ENCODE measurements at regions not wholly inside any gene's neighbourhood (a gene's known extent, or its start where the extent isn't known, plus 50 kb on each side); places are given as distances from the start of the nearest gene placed in this dataset.

- TF ChIP-seq CTCF (IDR thresholded peaks at IDR 0.05; ENCODE audit: extremely low read depth, insufficient read depth, missing control alignments), result no peak
- in situ Hi-C loops (cut with MboI; ENCODE audit: low pct_unique_long_range_greater_than_20kb, low sequenced_read_pairs, unreplicated experiment), result no loop called here
- no peak for DNase-seq (ENCODE audit: low spot score)
Observed at GRCh38 chr1:37315371-37315846, 159.0 kb upstream of the ZC3H12A start.

GRCh38 chr1:37317870-37318467 is 156.4 kb upstream of the ZC3H12A start:
- DNase-seq (ENCODE audit: low spot score), result no peak
- in situ Hi-C loops (cut with MboI; ENCODE audit: low pct_unique_long_range_greater_than_20kb, low sequenced_read_pairs, unreplicated experiment), result no loop called here
- no peak for TF ChIP-seq CTCF (IDR thresholded peaks at IDR 0.05; ENCODE audit: extremely low read depth, insufficient read depth, missing control alignments)

- in situ Hi-C loops (cut with MboI; ENCODE audit: low pct_unique_long_range_greater_than_20kb, low sequenced_read_pairs, unreplicated experiment), result no loop called here
- no peak for TF ChIP-seq CTCF (IDR thresholded peaks at IDR 0.05; ENCODE audit: extremely low read depth, insufficient read depth, missing control alignments)
- DNase-seq (ENCODE audit: low spot score), result no peak
Observed at GRCh38 chr1:37318490-37318889, 155.9 kb upstream of the ZC3H12A start.

GRCh38 chr1:37319284-37319683 is 155.1 kb upstream of the ZC3H12A start:
- in situ Hi-C loops (cut with MboI; ENCODE audit: low pct_unique_long_range_greater_than_20kb, low sequenced_read_pairs, unreplicated experiment), result no loop called here
- no peak for TF ChIP-seq CTCF (IDR thresholded peaks at IDR 0.05; ENCODE audit: extremely low read depth, insufficient read depth, missing control alignments)
- DNase-seq (ENCODE audit: low spot score), result no peak

- DNase-seq (ENCODE audit: low spot score), result peak; percentile 81
- peak; percentile 78 for TF ChIP-seq CTCF (IDR thresholded peaks at IDR 0.05; ENCODE audit: extremely low read depth, insufficient read depth, missing control alignments)
- in situ Hi-C loops (cut with MboI; ENCODE audit: low pct_unique_long_range_greater_than_20kb, low sequenced_read_pairs, unreplicated experiment), result no loop called here
Observed at GRCh38 chr1:37323486-37324377, 150.6 kb upstream of the ZC3H12A start.

GRCh38 chr1:37325010-37325409 is 149.4 kb upstream of the ZC3H12A start:
- in situ Hi-C loops (cut with MboI; ENCODE audit: low pct_unique_long_range_greater_than_20kb, low sequenced_read_pairs, unreplicated experiment), result no loop called here
- TF ChIP-seq CTCF (IDR thresholded peaks at IDR 0.05; ENCODE audit: extremely low read depth, insufficient read depth, missing control alignments), result no peak
- no peak for DNase-seq (ENCODE audit: low spot score)

Measured in GM13977 (cell line).